H9 (cell line): ENCODE measurements at regions not wholly inside any gene's neighbourhood (a gene's known extent, or its start where the extent isn't known, plus 50 kb on each side); places are given as distances from the start of the nearest gene placed in this dataset.

Source experiments
- DNase-seq: peaks from one replicate; pipeline ENCODE4 v3.0.0-alpha.2; 2017
- H2AFZ ChIP-seq: one replicate; pipeline ENCODE4 v1.6.1; 2013; ENCODE audit warnings: mild to moderate bottlenecking, low read length, control low read depth, moderate library complexity
- H2AK5ac ChIP-seq: 2 replicates; pipeline ENCODE4 v1.6.1; 2013; ENCODE audit warnings: low read length, control low read depth, mixed read lengths; ENCODE audit not compliant: insufficient read length
- H2BK120ac ChIP-seq: one replicate; pipeline ENCODE4 v1.6.1; 2013; ENCODE audit warnings: low read depth, mild to moderate bottlenecking, low read length, control low read depth, inconsistent platforms; ENCODE audit not compliant: poor library complexity, severe bottlenecking
- H2BK12ac ChIP-seq: 2 replicates; pipeline ENCODE4 v1.6.1; 2013; ENCODE audit warnings: low read length, control low read depth, mixed read lengths, low read depth; ENCODE audit not compliant: insufficient read length
- H2BK15ac ChIP-seq: 2 replicates; pipeline ENCODE4 v1.6.1; 2013; ENCODE audit warnings: low read depth, low read length, control low read depth
- H2BK20ac ChIP-seq: one replicate; pipeline ENCODE4 v1.6.1; 2013; ENCODE audit warnings: low read depth, mild to moderate bottlenecking, low read length, control low read depth, inconsistent platforms; ENCODE audit not compliant: poor library complexity, severe bottlenecking
- H2BK5ac ChIP-seq: 2 replicates; pipeline ENCODE4 v1.6.1; 2013; ENCODE audit warnings: low read length, control low read depth, mixed read lengths; ENCODE audit not compliant: insufficient read length
- H3K14ac ChIP-seq: 2 replicates; pipeline ENCODE4 v1.6.1; 2013; ENCODE audit warnings: low read length, control low read depth; ENCODE audit not compliant: insufficient read depth
- H3K18ac ChIP-seq: 2 replicates; pipeline ENCODE4 v1.6.1; 2013; ENCODE audit warnings: low read depth, mild to moderate bottlenecking, mixed read lengths, low read length, control low read depth; ENCODE audit not compliant: insufficient read length
- H3K23ac ChIP-seq: 2 replicates; pipeline ENCODE4 v1.6.1; 2013; ENCODE audit warnings: low read length, control low read depth, mixed read lengths, low read depth; ENCODE audit not compliant: insufficient read length
- H3K23me2 ChIP-seq: 2 replicates; pipeline ENCODE4 v1.6.1; 2013; ENCODE audit warnings: low read depth, mild to moderate bottlenecking, mixed read lengths, low read length, control low read depth; ENCODE audit not compliant: insufficient read length, poor library complexity, severe bottlenecking
- H3K27ac ChIP-seq: 2 replicates; pipeline ENCODE4 v1.5.1; 2013; ENCODE audit warnings: low read length, control low read depth, mixed read lengths, low read depth; ENCODE audit not compliant: insufficient read length
- H3K27me3 ChIP-seq: 2 replicates; pipeline ENCODE4 v1.6.1; 2013; ENCODE audit warnings: low read length, control low read depth, inconsistent platforms; ENCODE audit not compliant: insufficient read depth
- H3K4ac ChIP-seq: 2 replicates; pipeline ENCODE4 v1.6.1; 2013; ENCODE audit warnings: low read depth, mild to moderate bottlenecking, control low read depth, inconsistent platforms, low read length, moderate library complexity
- H3K4me1 ChIP-seq: 2 replicates; pipeline ENCODE4 v1.6.1; 2013; ENCODE audit warnings: low read length, control low read depth, inconsistent platforms; ENCODE audit not compliant: insufficient read depth
- H3K4me2 ChIP-seq: 2 replicates; pipeline ENCODE4 v1.6.1; 2013; ENCODE audit warnings: low read length, control low read depth, mixed read lengths; ENCODE audit not compliant: insufficient read length, insufficient read depth
- H3K56ac ChIP-seq: 2 replicates; pipeline ENCODE4 v1.6.1; 2013; ENCODE audit warnings: low read depth, mild to moderate bottlenecking, mixed read lengths, low read length, control low read depth; ENCODE audit not compliant: insufficient read length
- H3K79me1 ChIP-seq: 2 replicates; pipeline ENCODE4 v1.6.1; 2013; ENCODE audit warnings: low read depth, mild to moderate bottlenecking, moderate library complexity, low read length, control low read depth, inconsistent platforms; ENCODE audit not compliant: insufficient read depth, poor library complexity, severe bottlenecking
- H3K79me2 ChIP-seq: 2 replicates; pipeline ENCODE4 v1.6.1; 2013; ENCODE audit warnings: low read length, control low read depth, inconsistent platforms; ENCODE audit not compliant: insufficient read depth
- H3K9ac ChIP-seq: 2 replicates; pipeline ENCODE4 v1.6.1; 2013; ENCODE audit warnings: low read length, control low read depth, mixed read lengths; ENCODE audit not compliant: insufficient read length; ENCODE audit errors: extremely low read depth
- H3K9me3 ChIP-seq: one replicate; pipeline ENCODE4 v1.6.1; 2013; ENCODE audit warnings: low read depth, low read length, inconsistent platforms; ENCODE audit not compliant: control insufficient read depth
- H3T11ph ChIP-seq: one replicate; pipeline ENCODE4 v1.6.1; 2013; ENCODE audit warnings: mild to moderate bottlenecking, low read length, control low read depth, inconsistent platforms
- H4K20me1 ChIP-seq: one replicate; pipeline ENCODE4 v1.6.1; 2013; ENCODE audit not compliant: control insufficient read depth, insufficient read length, insufficient read depth
- H4K5ac ChIP-seq: 2 replicates; pipeline ENCODE4 v1.6.1; 2013; ENCODE audit warnings: low read depth, mild to moderate bottlenecking, mixed read lengths, low read length, control low read depth; ENCODE audit not compliant: insufficient read length
- H4K8ac ChIP-seq: replicated peaks from 2 replicates; pipeline ENCODE4 v1.6.1; 2013; ENCODE audit warnings: low read length, control low read depth, mixed read lengths, low read depth; ENCODE audit not compliant: insufficient read length
- H4K91ac ChIP-seq: 2 replicates; pipeline ENCODE4 v1.6.1; 2013; ENCODE audit warnings: low read depth, mild to moderate bottlenecking, moderate library complexity, mixed read lengths, low read length, control low read depth; ENCODE audit not compliant: insufficient read length
- H3K27ac Mint-ChIP-seq, 3 experiments: 2 replicates in 2 of 3; 3 replicates in 1 of 3; pipeline ENCODE4 v1.8.0; 2020 to 2021; ENCODE audit warnings: mixed read lengths in 3 of 3, mild to moderate bottlenecking in 1 of 3, moderate library complexity in 1 of 3
- H3K27me3 Mint-ChIP-seq: 2 replicates; pipeline ENCODE4 v1.8.0; 2021; ENCODE audit warnings: low read depth, mild to moderate bottlenecking, moderate library complexity, mixed read lengths
- H3K36me3 Mint-ChIP-seq, 3 experiments: 2 replicates in 2 of 3; 3 replicates in 1 of 3; pipeline ENCODE4 v1.8.0; 2020 to 2021; ENCODE audit warnings: low read depth in 3 of 3, mixed read lengths in 3 of 3; ENCODE audit not compliant: insufficient read depth in 1 of 3
- H3K4me1 Mint-ChIP-seq, 2 experiments: 2 replicates each; pipeline ENCODE4 v1.8.0; 2020; ENCODE audit warnings: mixed read lengths in 2 of 2
- H3K4me3 Mint-ChIP-seq, 2 experiments: 2 replicates in 1 of 2; 3 replicates in 1 of 2; pipeline ENCODE4 v1.8.0; 2020 to 2021; ENCODE audit warnings: mild to moderate bottlenecking in 2 of 2, mixed read lengths in 2 of 2, moderate library complexity in 1 of 2
- H3K9me3 Mint-ChIP-seq, 2 experiments: 2 replicates in 1 of 2; 3 replicates in 1 of 2; pipeline ENCODE4 v1.8.0; 2020; ENCODE audit warnings: mild to moderate bottlenecking in 2 of 2, mixed read lengths in 2 of 2, moderate library complexity in 1 of 2
- WGBS: extraction: QIAGEN DNeasy Blood & Tissue Kit; methylation state at CpG from one replicate; pipeline ENCODE4 v1.1.7; 2013; ENCODE audit warnings: missing lambda C conversion rate, low lambda C conversion rate, mixed read lengths; ENCODE audit not compliant: insufficient read length; ENCODE audit errors: extremely low coverage; 5-methylcytosine and 5-hydroxymethylcytosine counted together
- TF ChIP-seq, protein P1 (sequence below): fragments of 200-600 bp; sonication (generic); conservative IDR thresholded peaks from 3 replicates; pipeline ENCODE4 v1.8.0; 2021; ENCODE audit warnings: antibody characterized with exemption, mild to moderate bottlenecking

DNA sequence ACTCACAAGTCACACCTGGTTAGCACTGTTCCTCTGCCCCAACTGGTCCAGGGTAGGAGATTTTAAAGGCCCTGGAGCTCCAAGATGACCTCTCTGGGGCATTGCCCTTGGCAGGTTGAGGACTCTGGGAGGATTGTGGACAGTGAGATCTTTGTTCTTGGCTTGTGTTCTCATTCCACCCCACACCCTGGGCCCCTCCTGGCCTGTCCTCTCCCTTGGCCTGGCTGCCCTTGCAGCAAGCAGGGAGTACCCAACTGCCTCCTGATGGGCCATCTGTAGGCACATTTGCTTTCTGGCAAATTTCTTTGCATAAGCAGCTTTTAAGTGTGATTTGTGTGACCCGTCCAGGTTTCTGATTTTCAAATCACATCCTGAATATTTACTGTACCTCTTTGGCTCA lies 239.6 kb downstream of the UTP18 start:
- no peak overlapping the region for H4K8ac ChIP-seq
- no CpG with 5 or more reads among the region's 1 CpG for WGBS
- Mint-ChIP-seq H3K4me3 (no peak overlapping the region), H3K9me3 (no peaks in the 10 kb centered on the region), H3K4me1 (0 out of 4 replicates have a peak, but pooled peaks cover 0 to 2% of the 10 kb centered on the region in 2 experiments), H3K27ac (no peak overlapping the region), H3K27me3 (peaks cover 3% of the 10 kb centered on the region), H3K36me3 (no peaks in the 10 kb centered on the region)
- no peak overlapping the region for H3K9ac ChIP-seq
- no peak overlapping the region for H4K91ac ChIP-seq
- TF ChIP-seq, protein P1, sequence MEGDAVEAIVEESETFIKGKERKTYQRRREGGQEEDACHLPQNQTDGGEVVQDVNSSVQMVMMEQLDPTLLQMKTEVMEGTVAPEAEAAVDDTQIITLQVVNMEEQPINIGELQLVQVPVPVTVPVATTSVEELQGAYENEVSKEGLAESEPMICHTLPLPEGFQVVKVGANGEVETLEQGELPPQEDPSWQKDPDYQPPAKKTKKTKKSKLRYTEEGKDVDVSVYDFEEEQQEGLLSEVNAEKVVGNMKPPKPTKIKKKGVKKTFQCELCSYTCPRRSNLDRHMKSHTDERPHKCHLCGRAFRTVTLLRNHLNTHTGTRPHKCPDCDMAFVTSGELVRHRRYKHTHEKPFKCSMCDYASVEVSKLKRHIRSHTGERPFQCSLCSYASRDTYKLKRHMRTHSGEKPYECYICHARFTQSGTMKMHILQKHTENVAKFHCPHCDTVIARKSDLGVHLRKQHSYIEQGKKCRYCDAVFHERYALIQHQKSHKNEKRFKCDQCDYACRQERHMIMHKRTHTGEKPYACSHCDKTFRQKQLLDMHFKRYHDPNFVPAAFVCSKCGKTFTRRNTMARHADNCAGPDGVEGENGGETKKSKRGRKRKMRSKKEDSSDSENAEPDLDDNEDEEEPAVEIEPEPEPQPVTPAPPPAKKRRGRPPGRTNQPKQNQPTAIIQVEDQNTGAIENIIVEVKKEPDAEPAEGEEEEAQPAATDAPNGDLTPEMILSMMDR, result no peak
- no peak overlapping the region for H4K5ac ChIP-seq
- H3K27ac ChIP-seq, result no peak overlapping the region
- H3K4ac ChIP-seq, result no peak overlapping the region
- no peaks in the 10 kb centered on the region for H3K4me1 ChIP-seq
- no peaks in the 10 kb centered on the region for H3K79me2 ChIP-seq
- H3K23me2 ChIP-seq, result no peaks in the 10 kb centered on the region
- no peak overlapping the region for H2BK120ac ChIP-seq
- H3K23ac ChIP-seq, result no peak overlapping the region
- no peak overlapping the region for H3K14ac ChIP-seq
- no peaks in the 10 kb centered on the region for H3K79me1 ChIP-seq
- H3K18ac ChIP-seq, result no peak overlapping the region
- no peak overlapping the region for H2BK12ac ChIP-seq
- no peaks in the 10 kb centered on the region for H3K9me3 ChIP-seq
- no peak overlapping the region for H2AFZ ChIP-seq
- H2AK5ac ChIP-seq, result no peak overlapping the region
- H2BK20ac ChIP-seq, result no peak overlapping the region
- H3T11ph ChIP-seq, result no peak overlapping the region
- no peaks in the 10 kb centered on the region for H4K20me1 ChIP-seq
- no peak overlapping the region for H2BK5ac ChIP-seq
- no peak overlapping the region for H3K56ac ChIP-seq
- DNase-seq, result no peak
- no peak overlapping the region for H2BK15ac ChIP-seq
- H3K27me3 ChIP-seq, result no peaks in the 10 kb centered on the region
- H3K4me2 ChIP-seq, result no peak overlapping the region
